Kidney epithelial cell (primary cell): ENCODE measurements at regions not wholly inside any gene's neighbourhood (a gene's known extent, or its start where the extent isn't known, plus 50 kb on each side); places are given as distances from the start of the nearest gene placed in this dataset.

ENCODE experiments used
- DNase-seq: peaks from one replicate; pipeline ENCODE4 v3.0.0-alpha.2; 2010; ENCODE audit warnings: low read depth
- H3K27me3 ChIP-seq: 2 replicates; pipeline ENCODE4 v1.6.0; 2011; ENCODE audit warnings: low read length; ENCODE audit not compliant: control insufficient read depth, insufficient read depth
- H3K36me3 ChIP-seq: 2 replicates; pipeline ENCODE4 v1.5.1; 2011; ENCODE audit warnings: low read length; ENCODE audit not compliant: control insufficient read depth, insufficient read depth
- H3K4me3 ChIP-seq: 2 replicates; pipeline ENCODE4 v1.5.1; 2011; ENCODE audit warnings: low read depth, mild to moderate bottlenecking, control low read depth, low read length
- TF ChIP-seq, protein P1 (sequence below): IDR thresholded peaks from 2 replicates; pipeline ENCODE4 v1.5.1; 2011; ENCODE audit warnings: mild to moderate bottlenecking, moderate library complexity, low read length, control low read depth, inconsistent platforms; ENCODE audit not compliant: insufficient read depth, poor library complexity, severe bottlenecking

GRCh38 chr9:16321461-16322119 lies 548.9 kb downstream of the BNC2 start:
- peak; percentile 41 for DNase-seq
- Histone ChIP-seq H3K36me3 (no peaks in the 10 kb centered on the region), H3K27me3 (no peaks in the 10 kb centered on the region), H3K4me3 (no peak overlapping the region)
- TF ChIP-seq, protein P1, sequence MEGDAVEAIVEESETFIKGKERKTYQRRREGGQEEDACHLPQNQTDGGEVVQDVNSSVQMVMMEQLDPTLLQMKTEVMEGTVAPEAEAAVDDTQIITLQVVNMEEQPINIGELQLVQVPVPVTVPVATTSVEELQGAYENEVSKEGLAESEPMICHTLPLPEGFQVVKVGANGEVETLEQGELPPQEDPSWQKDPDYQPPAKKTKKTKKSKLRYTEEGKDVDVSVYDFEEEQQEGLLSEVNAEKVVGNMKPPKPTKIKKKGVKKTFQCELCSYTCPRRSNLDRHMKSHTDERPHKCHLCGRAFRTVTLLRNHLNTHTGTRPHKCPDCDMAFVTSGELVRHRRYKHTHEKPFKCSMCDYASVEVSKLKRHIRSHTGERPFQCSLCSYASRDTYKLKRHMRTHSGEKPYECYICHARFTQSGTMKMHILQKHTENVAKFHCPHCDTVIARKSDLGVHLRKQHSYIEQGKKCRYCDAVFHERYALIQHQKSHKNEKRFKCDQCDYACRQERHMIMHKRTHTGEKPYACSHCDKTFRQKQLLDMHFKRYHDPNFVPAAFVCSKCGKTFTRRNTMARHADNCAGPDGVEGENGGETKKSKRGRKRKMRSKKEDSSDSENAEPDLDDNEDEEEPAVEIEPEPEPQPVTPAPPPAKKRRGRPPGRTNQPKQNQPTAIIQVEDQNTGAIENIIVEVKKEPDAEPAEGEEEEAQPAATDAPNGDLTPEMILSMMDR = no peak

- no peaks in the 10 kb centered on the region for H3K36me3 ChIP-seq
- TF ChIP-seq, protein P1 = no peak
- DNase-seq = no peak
- no peak overlapping the region for H3K4me3 ChIP-seq
- H3K27me3 ChIP-seq = no peaks in the 10 kb centered on the region
These were observed 547.6 kb downstream of the BNC2 start for GRCh38 chr9:16322849-16323248.

DNA sequence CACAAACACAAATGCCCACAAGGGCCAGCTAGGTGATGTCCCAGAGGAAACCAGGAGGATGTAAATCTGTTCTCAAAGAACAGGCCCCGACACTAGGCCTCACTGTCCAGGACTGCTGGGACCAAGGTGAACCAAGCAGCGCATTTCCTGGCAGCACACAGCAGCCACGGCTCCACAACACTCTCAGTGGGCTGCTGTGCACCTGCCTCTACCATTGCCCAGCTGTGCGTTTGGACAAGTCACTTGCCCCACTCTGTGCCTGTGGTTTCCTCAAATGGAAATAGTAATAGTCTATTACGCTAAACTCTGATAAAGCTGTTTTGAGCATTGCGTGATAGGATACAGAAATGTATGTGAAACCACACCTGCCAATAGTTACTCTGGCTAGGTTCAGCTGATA lies 544.5 kb downstream of the BNC2 start:
- Histone ChIP-seq H3K36me3 (no peaks in the 10 kb centered on the region), H3K4me3 (no peak overlapping the region), H3K27me3 (no peaks in the 10 kb centered on the region)
- no peak for DNase-seq
- TF ChIP-seq, protein P1 = no peak

GRCh38 chr9:16328349-16328748 lies 542.1 kb downstream of the BNC2 start:
- no peak for DNase-seq
- H3K4me3 ChIP-seq = no peak overlapping the region
- no peaks in the 10 kb centered on the region for H3K36me3 ChIP-seq
- no peaks in the 10 kb centered on the region for H3K27me3 ChIP-seq
- TF ChIP-seq, protein P1 = no peak

DNA sequence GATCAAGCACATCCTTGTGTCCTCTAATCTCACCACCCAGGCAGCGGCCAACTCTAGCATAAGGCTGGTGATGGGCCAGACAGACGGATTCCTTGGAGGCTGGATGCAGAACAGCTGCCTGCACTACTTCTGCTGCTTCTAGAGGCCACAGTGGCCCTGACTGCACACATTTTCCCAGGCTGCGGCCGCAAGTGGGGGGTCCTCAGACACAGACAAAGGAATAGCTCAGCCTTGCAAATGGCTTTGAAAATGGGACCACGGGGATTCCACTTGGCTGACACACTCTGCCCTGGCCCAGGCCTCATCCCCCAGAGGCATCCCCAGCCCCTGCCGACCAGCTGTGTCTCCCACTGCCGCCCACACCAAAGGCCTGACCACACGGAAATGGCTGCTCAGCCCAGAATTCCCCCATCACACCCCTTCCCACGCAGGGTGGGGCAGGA lies 540.8 kb downstream of the BNC2 start:
- Histone ChIP-seq H3K36me3 (no peaks in the 10 kb centered on the region), H3K4me3 (no peak overlapping the region), H3K27me3 (no peaks in the 10 kb centered on the region)
- TF ChIP-seq, protein P1 = no peak
- no peak for DNase-seq

DNA sequence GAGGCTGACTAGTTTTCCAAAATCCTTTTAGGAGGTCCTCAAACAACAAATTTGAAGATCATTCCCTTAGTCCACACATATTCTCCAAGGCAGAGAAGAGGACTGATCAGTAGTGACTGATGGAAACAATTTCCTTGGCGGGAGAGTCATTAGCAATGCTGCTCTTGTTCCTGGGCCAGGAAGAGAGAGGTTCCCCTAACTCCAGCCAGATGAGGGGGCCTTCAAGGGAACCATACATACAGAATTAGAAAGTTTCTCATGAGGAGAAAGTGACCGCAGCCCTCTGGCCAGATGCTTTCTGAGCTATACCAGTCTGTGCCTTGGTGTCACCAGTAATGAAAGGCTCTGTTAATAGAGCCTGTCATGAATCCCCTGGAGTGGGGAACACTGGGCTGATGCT lies 539.4 kb downstream of the BNC2 start:
- H3K4me3 ChIP-seq = no peak overlapping the region
- H3K27me3 ChIP-seq = no peaks in the 10 kb centered on the region
- no peak for DNase-seq
- TF ChIP-seq, protein P1 = no peak
- H3K36me3 ChIP-seq = no peaks in the 10 kb centered on the region
